ENCODE measurements at regions not wholly inside any gene's neighbourhood (a gene's known extent, or its start where the extent isn't known, plus 50 kb on each side); places are given as distances from the start of the nearest gene placed in this dataset.
"Not testable (repeated sequence)": the region's sequence is repeated elsewhere in the genome, so short reads cannot be mapped to it uniquely, and the experiment has no call there.

DNA sequence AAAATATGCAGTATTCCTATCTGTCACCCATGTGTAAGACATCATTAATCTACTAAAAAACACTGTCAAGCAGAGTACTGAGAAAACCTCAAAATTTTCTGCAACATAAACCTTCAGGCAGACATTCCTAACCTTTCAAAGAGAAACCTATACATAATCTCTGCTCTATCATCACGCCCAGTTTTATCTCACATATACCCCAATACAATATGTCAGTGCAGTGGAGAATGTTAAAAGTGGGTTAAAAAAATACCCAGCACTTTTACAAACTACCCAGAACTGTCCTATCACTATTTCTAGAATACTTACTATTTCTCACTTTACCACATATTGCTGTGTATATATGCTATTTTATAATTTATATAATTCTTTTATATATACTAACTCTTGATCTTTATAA lies 922.0 kb upstream of the SORCS1 start:
- no peak for DNase-seq (ENCODE audit: low spot score)

DNA sequence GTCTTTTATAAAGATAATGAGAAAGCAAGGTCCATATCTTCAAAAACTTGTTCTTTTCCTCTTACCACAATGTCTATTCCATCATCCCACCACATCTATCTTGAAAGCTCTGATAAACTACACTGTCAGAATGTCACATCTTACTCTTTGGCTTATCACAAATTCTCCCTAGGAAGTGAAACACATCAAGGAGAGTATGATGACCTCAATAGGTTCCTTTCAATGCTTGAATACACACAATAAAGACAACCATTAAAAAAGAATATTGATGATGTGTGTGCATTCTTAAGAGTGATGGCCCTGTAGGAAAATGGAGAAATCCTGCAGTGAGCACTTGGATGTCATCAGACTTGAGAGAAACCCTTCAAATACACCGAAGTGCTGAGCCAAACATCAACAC lies 918.1 kb upstream of the SORCS1 start:
- no peak for DNase-seq (ENCODE audit: low spot score)

DNA sequence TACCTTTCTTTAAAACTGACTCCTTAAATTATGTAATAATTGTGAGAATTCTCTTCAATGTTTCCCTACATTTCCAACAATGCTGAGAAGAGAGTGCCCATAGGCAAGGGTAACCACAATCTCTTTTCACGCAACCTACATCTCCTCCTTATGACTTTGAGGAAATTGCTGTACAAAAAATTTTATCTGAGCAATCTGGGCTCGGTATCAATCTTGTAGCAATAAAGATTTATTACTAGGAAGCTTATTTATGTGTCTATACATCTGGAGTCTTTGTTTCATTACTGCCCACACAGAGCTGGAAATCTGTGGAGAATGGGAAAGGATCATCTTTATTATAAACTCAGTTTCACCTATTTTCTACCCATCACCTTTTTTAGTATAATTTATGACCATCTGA lies 913.8 kb upstream of the SORCS1 start:
- no peak for DNase-seq (ENCODE audit: low spot score)

DNA sequence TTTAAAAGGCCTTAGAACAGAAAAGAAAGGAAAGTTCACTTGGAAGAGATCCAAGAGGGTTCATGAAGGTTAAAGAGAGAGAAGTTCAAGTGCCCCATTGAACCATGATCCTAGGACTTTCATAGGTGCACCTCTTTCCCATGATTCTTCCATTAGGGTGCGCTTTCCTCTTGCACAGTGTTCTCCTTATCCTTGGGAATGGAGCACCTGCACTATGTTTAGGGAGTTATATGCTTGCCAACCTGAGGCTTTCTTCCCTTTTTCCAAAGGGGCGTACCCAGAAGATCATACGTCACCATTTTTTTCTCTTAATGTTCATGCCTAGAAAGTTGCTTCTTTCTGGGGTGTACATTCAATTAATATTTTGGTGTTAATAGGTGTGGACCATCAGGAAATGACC lies 908.0 kb upstream of the SORCS1 start:
- no peak for DNase-seq (ENCODE audit: low spot score)

DNA sequence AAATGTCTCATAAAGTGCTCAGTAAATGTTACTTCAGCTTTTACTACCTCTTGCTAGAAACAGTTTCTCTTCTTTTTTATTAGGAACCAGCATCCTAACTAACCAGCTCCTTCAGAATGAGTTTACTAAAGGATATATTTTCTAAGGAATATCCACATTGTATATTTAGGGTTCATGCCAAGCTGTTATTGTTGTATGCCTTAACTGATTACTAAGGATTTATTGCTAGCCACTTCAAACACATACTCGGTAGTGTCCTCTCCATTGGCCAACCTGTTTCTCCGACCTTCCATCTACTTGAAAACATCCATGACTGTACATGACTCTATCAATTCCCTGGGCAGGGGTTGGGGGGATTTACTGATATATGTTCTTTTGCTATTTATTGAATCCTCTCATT lies 906.3 kb upstream of the SORCS1 start:
- no peak for DNase-seq (ENCODE audit: low spot score)

DNA sequence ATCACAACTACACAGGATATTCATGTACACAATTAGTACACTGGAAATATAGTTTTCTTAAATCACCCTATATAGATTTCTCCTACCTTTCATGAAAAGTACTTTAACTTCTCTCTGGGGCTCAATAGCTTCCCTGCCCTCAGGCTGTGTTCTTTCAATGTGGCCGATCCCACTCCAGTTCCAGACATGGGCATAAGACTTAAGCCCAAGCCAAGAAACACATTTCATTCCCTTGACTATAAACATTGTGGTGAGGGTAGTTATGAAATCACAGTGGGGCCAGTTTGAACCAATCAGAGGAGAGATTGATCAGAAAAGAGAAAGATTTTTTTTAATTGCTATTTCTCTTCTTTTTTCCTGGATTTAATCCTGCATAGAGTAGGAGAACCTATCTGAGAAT lies 904.6 kb upstream of the SORCS1 start:
- no peak for DNase-seq (ENCODE audit: low spot score)

DNA sequence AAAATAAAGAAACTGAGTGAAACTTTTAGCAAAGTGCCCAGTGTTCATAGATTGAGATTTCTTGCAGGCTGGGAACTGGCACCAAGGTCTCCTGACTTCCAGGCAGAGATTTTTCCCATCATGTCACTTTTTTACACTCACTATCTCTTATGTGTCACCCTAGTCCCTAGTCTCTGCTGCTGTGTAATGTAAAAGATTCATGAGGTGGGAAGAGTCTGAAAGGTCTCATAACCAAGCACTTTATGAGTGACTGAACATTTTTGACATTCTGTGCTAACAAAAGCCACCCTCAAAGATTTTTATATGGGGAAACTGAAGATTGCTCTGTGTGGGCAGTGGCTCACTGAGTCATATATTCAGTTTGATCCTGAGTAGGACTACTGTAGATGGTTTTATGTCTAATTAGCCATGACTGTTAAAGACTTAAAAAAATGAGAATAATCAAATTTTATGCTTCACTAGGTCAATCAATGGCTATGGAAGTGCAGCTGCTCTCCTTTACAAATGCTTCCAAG lies 900.3 kb upstream of the SORCS1 start:
- DNase-seq (ENCODE audit: low spot score): no peak

DNA sequence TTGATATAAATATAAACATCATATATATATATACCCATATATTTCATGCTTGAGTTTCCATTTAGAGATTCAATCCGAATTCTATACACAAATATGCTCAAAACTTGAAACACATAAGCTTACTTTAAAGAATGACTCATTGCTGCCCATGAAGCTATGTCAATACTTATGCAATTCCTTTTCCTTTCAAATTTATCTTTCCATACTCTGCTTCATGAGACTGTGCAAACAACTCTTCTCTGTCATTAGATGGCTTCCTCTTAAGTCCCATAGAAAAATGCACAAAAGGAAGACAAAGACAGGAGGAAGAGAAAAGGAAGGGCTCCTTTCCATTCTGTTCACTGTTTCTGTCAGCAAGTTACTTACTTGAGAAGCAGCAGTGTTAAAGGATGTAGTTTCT lies 895.7 kb upstream of the SORCS1 start:
- no peak for DNase-seq (ENCODE audit: low spot score)

DNA sequence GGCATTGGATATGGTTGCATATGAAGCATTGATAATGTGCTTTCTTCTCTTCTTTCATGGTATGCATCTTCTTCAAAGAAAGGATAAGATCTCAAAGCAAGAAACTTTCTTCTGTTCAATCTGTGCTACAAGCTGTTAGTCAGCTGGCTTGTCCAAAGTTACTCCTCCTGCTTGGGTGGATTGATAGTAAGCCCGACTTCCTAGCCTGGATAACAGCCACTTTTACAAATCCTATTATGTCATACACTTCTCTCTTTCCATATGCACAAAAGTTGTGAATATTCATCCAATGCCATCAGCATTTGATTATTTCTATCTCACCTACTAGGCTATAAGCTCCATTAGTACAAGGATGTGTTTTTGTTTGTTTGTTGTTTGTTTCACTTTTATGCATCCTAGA lies 891.0 kb upstream of the SORCS1 start:
- DNase-seq (ENCODE audit: low spot score): no peak

DNA sequence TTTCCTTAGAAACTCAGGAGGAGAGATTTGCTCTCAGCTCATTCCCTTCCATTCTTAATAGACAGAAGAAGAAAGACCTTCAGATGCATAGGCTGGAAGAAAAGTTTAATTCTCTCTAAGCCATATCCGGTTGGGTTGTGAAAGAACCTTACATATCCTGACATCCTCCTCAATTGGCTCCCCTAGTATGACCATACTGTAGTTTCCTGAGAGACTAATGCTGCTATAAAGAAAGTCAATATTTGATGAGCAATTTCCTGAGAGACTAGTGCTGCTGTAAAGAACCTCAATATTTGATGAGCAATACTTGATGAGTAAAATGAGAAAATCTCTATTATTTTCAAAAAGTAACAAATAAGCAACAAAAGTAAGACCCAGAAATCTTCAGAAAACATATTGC lies 888.5 kb upstream of the SORCS1 start:
- no peak for DNase-seq (ENCODE audit: low spot score)

DNA sequence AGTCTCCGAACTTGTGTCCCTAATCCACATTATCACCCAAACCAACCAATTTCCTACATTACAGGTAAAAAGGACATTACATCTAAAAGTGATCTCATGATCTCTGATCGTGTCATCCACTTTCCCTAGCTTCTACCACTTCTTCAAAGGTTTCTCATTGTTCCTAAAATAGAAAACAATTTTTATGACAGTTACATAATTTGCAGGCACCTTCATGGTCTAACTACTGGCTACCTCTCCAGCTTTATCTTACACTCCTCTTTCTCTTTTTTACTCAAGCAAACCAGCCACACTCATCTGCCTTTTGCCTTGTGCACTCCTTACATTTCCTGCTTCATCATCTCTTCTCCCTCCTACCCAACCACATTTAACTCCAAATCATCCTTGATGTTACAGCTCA lies 886.7 kb upstream of the SORCS1 start:
- no peak for DNase-seq (ENCODE audit: low spot score)

DNA sequence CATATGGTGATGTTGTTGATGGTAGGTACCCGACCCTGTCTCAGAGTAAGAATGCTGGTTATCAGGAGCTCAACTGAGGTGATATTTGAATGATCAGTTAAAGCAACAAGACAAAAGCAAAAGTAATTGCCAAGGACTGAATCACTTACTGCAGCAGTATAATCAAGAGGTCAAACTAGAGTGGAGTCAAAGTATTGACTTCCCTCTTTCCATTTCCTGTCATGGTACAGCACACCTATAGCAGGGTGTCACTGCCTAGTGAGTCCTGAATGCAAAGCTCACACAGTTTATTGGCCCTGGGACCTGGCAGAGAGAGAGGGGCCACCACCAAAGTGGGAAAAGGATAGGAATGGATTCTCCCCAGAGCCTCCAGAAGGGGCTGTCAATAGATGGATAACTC lies 886.1 kb upstream of the SORCS1 start:
- DNase-seq (ENCODE audit: low spot score): no peak

DNA sequence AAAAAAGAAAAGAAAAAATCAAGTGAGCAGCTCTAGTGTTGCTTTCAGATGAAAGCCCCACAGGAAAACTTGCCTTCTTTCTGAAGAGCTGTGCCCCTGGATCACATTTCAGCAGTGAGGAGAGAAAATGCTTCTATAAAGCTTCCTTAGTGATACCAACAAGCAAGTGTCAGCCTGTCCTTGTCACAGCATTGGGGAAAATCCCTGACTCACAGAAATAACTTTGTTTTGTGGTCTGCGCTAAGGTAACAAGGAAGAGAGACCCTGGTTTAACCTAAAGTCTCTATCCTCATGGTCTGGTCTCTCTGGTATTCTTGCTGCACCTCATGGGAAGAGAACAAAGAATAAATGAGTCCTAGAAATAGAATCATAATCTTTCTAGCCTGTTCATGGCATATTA lies 885.2 kb upstream of the SORCS1 start:
- no peak for DNase-seq (ENCODE audit: low spot score)

DNA sequence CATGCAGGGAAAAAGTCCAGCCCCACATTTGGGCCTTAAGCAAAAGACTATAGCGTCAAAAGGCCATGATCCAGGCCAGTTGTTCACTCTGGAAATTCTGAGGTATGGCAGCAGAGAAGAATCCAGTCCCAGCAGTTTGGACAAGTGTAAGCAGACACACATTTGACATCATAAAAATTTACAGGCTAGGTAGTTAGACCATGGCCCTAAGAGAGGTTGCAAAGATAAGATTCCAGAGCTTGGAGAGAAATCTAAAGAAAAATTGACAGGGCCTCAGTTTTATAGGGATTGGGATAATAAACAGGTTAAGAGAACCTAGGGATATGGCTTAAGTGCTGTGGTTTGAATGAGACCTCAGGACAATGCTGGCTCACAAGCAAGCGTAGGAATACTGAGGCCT lies 884.4 kb upstream of the SORCS1 start:
- no peak for DNase-seq (ENCODE audit: low spot score)

DNA sequence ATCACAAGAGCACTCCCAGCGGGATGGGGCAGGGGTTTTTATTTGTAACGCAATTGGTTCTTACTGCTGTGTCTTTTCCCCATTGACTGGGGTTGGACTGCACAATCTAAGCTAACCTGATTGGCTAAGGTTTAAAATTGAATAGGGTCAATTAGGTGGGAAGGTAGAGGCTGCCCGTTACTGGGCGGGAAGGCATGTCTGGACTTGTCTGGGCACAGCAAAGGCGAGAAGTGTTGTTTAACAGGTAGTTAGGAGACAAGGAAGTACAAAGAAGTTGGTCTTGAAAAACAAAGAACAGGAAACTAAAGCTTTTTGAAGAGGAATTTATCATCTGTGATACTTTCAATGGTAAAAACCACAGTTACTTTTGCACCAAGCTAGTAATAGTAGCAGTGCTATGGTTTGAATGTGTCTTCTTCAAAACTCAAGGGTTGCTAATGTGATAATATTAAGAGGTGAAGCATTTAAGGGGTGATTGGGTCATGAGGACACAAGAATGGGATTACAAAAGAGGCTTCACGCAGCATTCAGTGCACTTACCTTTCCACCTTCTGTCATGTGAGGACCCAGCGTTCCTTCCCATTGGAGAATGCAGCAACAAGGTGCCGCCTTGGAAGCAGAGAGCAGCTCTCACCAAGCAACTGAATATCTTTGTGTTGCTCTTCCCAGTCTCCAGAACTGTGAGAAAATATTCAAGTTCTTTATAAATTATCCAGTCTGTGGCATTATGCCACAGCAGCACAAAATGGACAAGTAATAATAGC lies 875.5 kb upstream of the SORCS1 start:
- DNase-seq (ENCODE audit: low spot score): no peak

DNA sequence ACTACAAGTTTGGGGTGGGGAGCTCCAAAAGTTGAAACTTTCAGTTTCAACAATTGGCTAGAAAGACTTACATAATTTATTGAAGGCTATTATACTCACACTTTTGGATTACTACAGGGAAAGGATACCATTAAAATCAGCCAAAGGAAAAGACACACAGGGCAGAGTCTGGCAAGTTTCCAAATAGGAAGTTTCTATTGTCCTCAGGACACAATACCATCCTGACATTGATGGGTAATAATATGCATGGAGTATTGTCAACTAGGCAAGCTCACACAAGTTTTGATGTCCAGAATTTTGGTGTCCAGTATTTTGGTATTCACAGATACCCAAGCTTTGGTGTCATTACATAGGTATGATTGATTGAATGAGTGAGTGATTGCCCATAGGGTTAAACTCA lies 872.6 kb upstream of the SORCS1 start:
- no peak for DNase-seq (ENCODE audit: low spot score)

DNA sequence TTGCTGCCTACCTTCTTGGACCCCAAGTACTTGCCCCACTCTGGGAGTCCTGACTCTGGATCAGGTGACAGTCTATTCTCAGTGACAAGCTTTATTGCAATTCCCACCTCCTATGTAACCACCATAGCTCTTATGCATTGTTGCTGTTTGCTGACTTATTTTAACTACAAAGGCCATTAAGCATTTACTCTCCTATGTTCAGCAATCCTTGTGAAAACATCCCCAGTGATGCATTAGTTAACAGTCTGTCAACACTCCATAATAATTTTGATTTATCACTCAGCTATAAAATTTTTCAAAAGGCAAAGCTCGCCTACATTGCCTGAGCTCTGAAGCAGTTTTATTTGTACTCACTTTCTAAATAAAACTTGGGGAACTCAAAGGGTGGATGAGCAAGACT lies 871.8 kb upstream of the SORCS1 start:
- no peak for DNase-seq (ENCODE audit: low spot score)

DNA sequence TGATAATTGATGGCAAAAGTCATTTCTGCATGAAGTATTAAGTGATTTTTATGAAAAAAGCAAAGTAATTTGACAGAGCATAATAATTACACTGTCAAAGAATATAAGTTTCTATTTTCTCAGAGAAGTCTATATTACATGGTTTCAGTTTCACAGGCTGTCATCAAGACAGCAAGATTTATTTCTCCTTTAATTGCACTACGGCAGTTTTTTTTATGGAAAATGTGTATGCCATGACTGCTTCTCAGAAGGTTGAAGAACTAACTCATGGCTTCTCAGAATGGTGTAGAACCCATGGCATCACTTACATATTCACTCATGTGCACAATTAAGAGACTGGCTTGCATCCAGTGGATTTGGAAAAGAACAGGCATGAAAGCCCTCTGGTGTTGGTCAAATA lies 870.3 kb upstream of the SORCS1 start:
- DNase-seq (ENCODE audit: low spot score): no peak

DNA sequence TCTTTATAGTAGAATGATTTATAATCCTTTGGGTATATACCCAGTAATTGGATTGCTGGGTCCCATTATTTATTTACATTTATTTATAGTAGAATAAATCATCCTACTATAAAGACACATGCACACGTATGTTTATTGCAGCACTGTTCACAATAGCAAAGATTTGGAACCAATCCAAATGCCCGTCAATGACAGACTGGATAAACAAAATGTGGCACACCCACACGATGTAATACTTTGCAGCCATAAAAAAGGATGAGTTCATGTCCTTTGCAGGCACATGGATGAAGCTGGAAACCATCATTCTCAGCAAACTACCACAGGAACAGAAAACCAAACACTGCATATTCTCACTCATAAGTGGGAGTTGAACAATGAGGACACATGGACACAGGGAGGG lies 869.0 kb upstream of the SORCS1 start:
- DNase-seq (ENCODE audit: low spot score): not testable (repeated sequence)

DNA sequence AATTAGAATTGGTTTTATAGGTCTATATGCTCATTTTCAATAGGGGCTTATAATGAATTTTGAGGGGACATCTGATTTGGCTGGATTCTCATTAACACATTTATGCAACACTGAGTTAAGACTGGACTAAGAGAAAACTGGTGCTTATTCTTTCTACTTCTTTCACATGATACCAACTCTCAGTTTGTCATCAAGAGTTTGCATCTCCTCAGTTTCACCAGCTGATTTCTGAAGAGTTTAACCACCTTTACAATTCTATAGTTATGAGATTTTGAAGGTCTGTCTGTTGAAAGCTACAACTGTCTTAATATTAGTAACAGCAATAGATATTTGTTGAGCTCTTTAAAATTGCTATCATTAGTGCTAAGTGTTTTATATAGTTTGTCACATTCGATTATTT lies 867.0 kb upstream of the SORCS1 start:
- no peak for DNase-seq (ENCODE audit: low spot score)

DNA sequence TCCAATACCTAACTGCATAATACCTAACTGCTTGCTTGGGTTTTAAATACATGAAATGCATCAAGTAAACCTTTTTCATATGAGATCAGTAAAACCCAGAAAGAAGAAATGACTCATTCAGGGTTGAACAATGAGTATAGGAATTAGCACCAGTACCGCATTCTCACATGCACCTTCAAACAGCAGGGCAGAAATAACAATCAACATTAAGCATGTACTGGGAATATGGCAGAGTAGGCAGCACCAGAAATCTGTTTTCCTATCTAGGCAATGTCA lies 850.3 kb upstream of the SORCS1 start:
- no peak for DNase-seq (ENCODE audit: low spot score)

DNA sequence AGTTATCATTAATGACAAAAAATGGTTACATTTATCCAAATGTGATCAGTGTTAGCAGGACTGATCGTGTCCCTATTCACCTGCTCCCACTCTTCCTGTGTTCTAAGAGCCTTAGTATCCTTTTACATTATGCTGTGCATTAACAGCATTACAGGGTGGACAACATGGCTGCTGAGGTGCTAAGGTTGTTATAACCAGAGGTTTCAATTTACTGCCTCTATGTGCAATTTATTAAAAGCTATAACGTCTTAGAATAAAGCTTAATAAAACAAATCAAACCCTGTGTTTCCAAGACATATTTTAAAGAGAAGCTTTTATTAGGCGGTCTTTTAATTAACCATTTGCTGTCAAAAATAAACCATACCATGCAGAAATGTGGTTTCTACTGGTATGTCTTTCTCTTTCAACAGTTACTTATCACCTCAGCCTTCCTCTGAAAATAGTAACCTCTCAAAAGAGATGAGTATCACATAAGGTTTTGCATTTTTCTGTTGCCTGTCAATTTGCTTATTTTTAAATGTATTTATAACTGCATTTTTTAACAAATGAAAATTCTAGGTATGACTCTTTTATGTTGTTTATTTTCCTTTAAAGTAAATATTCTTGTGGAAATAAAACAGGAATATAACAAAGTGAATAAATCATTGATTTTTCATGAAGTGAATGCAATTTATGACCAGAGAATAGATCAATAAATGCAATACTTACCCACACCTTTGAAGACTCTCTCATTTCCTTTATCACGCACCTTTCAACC lies 849.8 kb upstream of the SORCS1 start:
- no peak for DNase-seq (ENCODE audit: low spot score)

DNA sequence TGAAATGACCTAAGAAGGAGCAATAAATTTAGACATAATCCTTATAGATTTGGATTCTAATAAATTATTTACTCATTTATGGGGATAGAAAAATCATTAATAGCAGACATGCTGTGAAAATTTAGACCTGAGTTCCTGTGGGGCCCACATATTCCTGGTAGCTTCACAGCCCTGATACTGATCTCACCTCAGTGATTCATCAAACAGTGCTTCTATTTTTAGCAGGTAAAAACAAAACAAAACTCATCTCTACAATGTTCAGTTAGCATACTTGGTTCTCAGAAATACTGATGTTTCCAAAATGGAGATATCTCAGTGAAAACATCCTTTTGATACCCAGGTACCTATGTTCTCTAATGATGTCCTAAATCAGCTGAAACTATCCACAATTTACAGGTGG lies 841.1 kb upstream of the SORCS1 start:
- no peak for DNase-seq (ENCODE audit: low spot score)

DNA sequence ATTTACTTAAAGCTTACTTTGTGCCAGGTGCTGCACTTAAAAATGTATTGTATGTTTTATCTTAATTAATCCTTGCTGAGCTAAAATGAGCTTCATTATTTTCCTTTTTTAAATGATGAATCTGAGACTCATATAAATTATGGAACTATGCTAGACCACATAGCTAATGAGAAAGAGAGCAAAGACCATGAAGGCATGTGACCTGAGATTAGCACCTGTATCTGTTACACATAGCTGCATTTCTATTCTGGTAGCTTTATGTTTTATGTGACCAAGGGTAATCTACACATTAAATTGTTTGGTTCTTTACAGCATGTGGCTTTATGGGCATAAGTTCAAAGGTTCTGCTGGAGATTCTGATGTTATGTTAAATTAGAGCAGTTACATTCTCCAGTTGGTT lies 839.1 kb upstream of the SORCS1 start:
- DNase-seq (ENCODE audit: low spot score): no peak

Data from kidney tubule cell (primary cell).